ENCODE measurements at regions not wholly inside any gene's neighbourhood (a gene's known extent, or its start where the extent isn't known, plus 50 kb on each side); places are given as distances from the start of the nearest gene placed in this dataset.

DNA sequence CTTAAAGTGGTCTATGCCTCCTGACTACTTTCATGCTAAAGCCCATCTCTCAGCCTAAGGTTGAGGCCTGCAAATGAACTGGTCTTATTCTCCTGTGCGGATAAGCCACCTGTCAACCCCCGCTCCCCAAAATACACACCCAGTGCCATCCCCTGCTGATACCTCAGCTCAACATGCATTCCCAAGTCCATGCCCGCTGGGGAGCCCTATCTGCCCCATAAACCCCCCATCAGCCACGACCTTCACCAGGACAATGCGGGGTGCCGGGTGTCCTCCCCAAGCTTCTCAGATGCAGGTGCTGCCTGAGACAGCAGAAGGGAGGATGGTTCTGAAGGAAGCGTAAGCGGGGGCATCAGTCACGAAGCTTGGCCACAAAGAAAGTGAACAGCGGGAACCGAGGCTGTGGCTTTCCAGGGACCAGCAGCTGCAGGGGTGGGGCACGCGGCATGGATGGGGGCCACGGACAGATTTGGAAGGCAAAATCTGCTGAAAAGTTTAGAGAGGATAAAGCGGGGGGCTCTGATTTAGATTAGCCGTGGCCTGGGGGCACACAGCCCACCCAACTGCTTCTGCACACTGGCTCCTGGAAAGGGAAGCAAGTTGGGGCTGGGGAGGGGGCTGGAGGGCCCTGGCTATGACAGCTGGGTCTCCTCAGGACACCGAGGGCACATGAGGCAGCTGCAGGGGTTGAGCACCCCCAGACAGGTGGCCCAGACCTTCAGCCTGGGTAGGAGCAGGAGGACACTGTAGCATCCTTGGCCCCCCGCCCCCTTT lies 1391.9 kb downstream of the TBC1D22A start:
- DNase-seq = no peak

DNA sequence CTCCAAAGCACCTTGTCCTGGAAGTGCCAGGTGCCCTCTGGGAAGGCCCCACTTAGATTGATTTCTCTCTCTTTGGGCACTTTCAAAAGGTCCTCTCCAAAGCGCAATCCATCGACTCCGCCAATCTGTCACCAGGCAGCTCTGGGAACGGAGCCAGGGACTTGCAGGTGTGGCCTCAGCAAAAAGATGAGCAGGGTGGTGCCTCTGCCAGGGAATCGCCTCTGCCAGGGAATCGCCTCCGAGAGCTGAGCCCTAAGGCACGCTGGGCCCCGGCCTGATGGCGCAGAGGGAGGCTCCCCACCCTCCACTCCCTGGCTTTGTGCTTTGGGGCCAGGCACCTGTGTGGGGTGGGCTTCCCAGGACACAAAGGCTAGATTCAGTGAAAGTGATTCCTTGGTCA lies 1391.3 kb downstream of the TBC1D22A start:
- no peak for DNase-seq

DNA sequence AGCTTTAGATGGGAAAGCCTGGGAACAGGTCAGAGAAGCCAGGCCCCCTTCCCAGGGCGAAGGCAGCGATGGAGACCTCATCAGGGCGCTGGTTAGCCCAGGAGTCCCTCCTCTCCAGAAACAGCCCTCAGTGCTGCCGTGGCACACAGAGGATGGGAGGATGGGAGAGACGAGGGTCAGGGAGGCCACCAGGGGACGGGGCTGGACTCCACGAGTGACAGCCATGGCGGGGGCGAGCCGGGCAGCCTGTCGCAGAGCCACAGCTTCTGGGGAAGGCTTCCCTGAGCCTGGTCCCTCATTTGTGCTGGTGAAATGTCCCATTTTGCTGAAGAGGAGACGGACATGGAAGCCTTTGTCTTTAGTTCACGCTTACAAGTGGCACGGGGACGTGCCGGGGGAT lies 1390.5 kb downstream of the TBC1D22A start:
- no peak for DNase-seq

DNA sequence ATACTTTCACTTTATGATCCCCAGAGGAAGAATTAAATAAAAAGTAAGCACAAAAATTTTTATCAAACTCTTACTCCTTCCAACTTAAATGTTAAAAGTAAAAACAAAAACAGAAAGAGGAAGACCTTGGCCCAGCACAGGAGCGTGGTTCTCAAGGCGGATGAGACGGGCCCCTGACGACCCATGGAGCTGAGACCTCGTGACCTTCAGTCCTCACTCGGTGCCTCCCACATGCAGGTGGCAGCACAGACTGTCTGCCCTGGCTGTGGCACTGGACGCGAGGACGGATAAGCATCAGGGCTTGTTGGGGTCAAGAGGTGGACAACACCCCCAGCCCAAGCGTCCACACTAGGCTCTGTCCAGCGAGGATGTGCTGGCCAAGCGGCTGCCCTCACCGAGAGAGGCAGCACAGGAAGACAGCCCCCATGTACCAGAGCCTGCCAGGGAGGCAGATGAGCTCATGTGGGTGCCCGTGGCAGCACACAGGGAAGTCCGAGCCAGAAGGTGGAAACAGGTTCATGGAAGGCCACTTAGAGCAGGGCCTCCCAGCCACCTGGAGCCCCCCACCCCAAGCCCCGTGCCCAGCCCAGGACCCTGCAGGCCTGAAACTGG lies 1389.8 kb downstream of the TBC1D22A start:
- no peak for DNase-seq

DNA sequence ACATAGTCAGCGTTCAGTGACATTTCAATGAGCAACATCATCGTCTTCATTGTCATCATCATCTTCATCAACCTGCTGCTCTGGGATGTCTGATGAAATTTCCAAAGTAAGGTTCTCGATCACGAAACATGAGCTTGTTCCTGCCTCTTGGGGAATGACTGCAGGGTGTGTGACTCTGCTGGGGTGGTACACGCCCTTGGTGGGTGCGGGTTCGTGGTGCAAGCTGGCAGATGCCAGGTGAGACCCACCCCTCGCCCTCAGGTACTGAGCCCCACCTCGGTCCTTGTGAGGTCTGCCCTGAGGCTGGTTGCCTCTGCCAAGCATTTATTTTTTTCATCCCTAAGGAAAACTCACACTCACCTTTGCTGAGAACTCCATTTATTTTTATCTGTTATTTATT lies 1389.2 kb downstream of the TBC1D22A start:
- DNase-seq = no peak

DNA sequence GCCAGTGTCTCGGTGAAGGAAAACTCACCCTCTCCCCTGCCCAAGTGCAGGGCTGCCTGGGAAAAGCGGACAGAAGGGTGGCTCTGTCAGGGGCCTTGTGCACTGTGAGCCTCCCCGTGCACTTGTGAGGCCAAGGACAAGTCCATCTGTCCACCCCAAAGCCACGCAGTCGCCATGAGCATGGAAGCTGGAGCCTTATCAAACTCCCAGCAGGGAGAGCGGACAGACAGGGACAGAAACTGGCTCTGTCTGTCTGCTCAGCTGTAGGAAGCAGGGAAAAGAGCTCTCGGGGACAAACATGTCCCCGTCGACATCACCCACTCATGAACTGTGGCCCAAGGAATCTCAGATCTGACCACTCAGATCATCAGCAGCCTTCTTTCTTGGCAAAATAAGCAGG lies 1385.4 kb downstream of the TBC1D22A start:
- no peak for DNase-seq

DNA sequence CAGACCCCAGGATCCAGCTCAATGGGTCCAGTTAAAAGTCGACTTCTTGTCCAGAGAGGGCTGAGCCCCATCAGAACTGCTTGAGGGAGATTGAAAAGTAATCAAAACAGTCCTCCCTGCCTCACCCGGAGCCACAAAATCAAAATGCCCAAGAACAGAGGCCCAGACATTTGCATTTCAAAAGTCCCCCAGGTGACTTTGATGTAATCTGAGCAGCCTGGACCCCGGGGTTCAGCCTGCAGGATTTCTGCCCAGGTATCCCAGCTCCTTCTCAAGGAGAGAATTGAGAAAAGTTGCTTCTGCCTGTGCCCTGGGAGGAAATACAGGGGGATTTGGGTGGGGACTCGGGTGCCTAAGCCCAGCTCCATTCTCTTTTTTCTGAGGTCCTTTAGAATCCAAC lies 1385.0 kb downstream of the TBC1D22A start:
- DNase-seq = no peak

DNA sequence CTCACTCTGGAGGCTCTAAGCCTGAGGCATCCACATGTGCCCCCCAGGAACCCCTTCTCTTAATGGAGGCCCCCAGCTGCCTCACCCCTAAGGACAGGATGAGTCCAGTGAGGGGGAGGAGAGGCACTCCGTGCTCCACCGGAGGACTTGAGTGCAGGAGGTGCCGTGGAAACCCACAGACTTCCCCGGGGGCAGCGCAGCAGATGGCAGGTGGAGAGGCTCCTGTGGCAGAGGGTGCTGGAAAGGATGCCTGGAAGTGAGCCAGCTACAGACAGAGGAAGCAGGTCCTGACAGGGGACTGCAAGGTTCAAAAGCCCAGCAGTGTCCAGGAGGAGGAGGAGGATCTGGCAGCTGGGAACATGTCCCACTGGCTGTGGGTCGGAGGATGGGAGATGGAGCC lies 1384.0 kb downstream of the TBC1D22A start:
- DNase-seq = no peak

DNA sequence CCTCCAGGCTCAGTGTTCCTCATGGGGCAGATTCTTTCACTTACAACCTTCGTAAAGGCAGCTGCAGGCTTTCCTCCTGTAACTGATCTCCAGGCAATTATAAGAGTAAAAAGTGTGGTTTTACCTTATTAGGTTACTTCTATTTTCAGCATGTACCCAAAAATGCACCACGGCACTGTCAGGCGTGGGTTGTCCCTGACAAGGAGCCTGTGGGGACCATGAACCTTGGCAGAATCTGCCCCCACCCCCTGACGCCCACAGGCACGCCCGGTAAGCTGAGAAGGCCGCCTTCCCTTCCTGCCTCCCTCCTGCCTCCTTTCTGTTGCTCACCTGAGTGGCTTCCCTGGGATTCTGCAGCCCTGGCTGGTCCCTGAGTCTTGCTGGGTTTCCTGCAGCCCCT lies 1383.3 kb downstream of the TBC1D22A start:
- no peak for DNase-seq

DNA sequence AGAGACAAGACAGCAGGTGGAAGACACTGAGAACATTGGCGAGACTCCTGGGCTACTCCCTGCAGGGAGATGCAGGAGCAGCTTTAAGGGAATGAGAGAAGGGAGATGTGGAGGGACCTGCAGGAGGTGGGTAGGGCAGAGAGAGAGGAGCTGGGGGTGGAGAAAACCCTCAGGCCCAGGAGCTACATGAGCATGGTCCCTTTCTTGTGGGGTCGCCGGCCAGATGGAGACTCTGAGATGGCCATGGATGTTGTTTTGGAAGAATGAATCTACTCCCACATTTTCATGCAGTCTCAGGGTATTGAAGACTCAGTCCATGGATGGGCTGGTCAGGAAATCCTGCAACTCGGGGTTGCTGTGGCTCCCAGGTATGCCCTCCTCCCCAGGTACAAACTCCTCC lies 1381.9 kb downstream of the TBC1D22A start:
- DNase-seq = no peak

DNA sequence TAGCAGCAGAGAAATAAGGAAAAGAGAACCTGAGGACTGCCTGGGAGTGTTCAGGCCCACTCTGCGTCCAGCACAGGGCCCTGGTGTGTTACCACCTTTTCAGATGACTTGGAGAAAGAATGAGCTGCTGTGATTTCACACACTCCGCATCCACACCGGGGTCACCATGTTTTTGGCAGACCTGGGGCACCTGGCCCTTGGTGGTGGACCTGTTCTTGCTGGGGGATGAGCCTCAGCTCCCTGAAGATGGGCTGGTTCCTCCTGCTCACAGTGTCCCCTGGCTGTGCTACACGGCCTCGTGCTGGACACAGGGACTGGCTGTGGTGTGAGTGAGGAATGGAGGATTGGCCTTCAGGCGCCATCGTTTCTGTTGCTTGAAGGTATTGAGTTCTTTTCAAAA lies 1381.4 kb downstream of the TBC1D22A start:
- no peak for DNase-seq

DNA sequence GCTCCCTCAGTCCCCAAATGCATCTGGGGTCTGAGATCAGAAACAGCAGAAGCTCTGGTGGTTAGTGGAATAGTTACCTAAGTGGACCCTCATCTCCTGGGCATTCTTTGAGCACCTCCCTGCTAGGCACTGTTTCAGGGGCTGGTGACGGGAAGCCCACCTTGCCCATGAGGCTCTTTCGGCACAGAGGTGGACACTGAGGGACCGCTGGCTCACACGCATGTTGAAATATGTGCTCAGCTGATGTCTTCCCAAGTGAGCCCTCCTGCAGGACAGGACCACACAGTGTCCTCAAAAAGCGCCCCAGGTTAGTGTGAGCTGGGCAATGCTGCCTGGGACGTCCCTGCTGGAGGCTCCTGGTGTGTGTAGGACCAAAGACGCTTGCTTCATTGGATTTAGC lies 1379.9 kb downstream of the TBC1D22A start:
- DNase-seq = no peak

DNA sequence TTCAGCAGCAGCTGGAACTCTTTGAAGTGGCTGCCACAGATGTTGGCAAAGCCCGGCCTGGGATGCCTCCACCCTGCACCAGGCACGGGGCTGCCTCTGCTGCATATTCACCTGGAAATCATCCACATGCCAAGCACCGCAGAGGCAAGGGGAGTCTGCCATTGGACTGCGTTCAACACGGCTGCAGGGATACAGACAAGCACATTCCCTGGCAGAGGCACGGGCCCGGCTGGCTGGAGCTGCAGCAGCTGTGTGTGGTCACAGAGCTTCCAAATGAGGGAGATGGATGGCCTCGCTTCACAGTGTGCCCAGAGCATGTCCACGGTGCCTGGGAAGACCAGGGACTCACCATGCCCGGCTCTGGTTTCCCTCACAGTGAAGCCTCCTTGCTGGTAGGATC lies 1378.9 kb downstream of the TBC1D22A start:
- no peak for DNase-seq

DNA sequence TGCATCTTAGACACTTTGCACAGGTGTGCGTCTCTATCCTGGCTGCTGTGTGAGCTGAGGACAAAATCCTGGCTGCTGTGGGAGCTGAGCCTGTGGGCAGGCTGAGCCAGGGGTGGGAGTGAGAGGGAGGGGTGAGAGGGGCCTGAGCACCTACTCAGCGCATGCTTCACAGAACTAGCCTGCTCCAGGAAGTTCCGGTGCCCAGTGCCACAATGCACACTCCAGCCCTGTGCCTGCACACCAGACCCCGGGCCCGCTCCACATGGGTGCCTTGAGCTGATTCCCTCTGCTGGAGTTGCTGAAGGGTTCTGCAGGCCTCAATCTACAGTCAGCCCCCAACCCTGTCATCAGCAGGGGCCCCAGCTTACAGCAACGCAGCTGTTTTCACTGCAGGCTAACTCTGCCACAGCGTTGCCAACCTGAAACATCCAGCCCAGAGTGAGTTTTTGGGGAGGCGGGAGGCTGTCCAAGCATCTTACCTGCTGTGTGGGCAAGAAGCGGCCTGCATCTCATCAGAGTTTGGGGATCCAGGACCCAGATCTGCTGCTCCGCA lies 1377.9 kb downstream of the TBC1D22A start:
- no peak for DNase-seq

DNA sequence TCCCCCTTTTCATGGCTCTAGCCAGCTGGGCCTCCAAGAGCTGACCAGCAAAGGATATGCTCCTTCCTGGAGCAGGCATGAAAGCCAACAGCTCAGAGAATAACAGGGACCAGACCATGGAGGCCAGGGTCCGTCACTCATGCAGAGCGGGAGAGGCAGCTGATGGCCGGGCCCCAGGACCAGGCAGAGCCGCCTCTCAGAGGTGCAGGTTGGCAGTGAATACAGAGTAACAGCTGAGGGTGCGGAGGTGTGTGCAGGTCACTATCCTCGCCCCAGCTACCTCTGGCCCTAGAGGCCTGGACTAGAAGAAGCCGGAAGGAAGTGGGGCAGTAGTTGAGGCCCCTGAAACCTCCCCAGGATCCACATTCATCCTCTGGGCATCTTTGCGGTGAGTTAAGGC lies 1377.3 kb downstream of the TBC1D22A start:
- DNase-seq = no peak

DNA sequence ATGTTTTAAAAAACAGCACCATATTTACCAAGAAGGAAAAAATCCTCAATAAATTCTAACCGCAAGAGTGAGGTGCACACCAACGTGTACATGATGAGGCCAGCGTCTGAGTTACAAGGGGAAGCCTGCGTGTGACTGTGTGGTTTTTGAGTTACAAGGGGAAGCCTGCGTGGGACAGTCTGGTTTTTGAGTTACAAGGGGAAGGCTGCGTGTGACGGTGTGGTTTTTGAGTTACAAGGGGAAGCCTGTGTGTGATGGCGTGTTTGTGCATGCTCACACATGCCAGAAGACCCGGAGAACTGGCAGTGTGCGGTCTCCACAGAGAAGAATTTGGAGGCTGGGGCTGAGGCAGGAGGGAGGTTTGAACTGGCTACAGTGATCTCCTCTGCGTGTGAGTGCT lies 1376.4 kb downstream of the TBC1D22A start:
- DNase-seq = no peak

DNA sequence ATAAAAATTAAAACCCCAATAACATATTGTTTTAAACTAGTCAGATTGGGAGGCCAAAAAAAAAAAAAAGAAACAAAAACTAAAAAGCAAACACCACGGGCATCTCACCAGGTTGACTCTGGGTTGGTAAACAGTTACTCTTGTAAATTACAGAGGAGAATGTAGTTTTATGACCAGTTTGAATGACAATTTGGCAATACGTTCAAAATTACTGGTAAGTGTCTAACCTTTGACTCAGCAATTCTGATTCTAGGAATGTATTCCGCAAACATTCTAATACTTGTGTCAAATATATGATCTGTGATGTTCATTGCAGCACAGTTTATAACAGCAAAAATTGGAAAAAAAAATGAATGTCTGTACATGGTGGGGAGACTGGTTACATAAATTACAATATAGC lies 1376.0 kb downstream of the TBC1D22A start:
- DNase-seq = no peak

DNA sequence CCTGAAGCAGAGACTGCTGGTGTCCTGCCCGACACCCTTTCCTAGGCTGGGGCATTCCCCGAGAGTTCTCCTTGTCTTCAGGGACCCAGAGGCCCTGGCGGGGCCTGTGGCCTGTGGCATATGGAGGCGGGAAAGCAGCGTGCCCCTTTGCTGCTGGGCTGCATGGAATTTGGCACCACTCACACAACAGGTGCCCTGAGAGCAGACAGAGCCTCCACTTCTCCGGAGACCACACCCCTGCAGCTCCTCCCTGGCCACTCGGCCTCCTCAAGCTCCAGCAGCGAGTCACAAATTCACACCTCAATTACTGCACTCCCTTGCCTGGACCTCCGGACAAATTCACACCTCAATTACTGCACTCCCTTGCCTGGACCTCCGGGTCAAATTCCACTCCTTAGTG lies 1375.2 kb downstream of the TBC1D22A start:
- no peak for DNase-seq

DNA sequence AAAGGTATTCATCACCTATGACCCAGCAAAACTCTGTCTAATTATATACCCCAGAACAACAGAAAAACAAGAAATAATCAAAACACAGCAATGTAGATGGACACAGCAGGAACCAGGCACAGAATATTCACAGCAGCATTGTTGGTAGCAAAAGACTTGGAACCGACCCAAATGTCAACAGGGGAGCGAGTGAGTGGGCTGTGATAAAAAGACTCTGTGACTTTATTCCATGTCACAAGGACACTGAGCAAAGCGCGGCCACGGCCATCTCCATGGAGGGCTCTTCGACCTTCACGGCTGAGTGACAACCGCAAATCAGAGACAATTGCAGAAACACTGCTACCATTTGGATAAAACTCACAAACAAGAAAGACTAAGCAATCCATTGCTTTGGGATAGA lies 1373.1 kb downstream of the TBC1D22A start:
- no peak for DNase-seq

DNA sequence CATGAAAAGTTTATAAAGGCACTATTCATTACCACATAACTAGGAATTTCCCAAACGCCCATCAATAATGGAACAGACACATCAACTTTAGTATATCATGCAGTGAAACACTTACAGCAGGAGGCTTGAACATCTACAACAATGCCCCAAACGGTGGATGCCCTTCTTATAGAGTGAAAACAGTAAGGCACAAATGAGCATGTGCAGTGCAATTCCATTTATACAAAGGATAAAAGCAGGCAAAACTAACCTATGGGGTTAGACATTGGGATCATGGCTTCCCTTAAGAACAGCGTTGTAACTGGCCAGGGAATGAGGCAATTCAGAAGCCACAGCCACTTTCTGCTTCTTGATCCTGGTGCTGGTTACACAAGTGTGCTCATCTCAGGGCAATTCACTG lies 1363.0 kb downstream of the TBC1D22A start:
- no peak for DNase-seq

DNA sequence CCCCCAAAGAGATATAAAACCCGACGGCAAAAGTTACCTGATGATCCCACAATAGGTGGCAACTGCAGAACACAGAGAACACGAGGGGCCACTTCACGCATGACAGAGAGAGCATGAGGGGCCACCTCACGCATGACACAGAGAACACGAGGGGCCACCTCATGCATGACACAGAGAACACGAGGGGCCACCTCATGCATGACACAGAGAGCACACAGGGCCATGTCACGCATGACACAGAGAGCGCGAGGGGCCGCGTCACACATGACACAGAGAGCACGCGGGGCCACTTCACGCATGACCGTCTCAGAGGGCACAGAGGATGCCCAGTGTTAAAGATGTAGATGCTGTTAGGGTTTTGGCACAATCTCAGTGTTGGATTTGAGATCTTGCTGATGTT lies 1359.5 kb downstream of the TBC1D22A start:
- DNase-seq = no peak

DNA sequence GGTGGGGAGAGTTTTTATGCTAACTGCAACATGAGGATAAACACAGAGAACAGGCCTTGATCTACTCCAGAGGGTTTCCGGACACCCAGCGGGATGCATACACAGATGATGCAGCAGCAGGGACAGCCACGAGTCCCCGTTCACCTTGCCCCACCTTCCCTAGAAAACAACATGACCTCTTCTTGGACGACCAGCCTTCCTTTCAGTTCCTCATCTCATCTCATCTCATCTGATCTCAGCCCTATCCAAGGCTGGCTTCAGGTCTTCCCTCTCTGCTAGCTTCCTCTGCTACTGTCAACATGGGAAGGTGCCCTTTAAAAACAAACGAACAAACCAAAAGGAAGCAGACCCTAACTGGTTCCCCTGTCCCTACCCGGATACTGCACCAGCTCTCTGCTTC lies 1356.2 kb downstream of the TBC1D22A start:
- DNase-seq = no peak

DNA sequence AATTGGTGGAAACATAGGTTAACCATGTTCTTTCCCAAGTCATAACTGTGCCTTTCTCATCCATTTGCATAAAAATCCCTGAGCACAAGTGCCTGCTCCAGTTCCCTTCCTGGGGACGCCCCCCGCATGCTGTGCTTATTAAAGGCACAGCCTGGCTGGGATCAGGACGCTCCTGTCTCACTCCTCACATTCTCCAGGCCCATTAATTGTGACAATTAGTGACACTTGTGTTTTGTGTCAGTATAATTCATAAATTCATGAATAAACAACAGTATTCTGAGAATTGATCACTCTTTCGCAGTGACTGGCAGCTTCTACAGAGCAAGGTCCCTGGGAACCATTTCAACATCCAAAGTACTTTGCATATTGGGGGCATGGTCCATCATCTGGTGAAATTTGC lies 1354.4 kb downstream of the TBC1D22A start:
- DNase-seq = no peak

Measured in skin of body (tissue), 1 donor.